CD4-positive, alpha-beta T cell (primary cell): ENCODE measurements at regions not wholly inside any gene's neighbourhood (a gene's known extent, or its start where the extent isn't known, plus 50 kb on each side); places are given as distances from the start of the nearest gene placed in this dataset.

ENCODE experiments used
- ATAC-seq: fragments of 200-7000 bp; cut with Tn5 transposase; one replicate; pipeline ENCODE4 v1.10.0; 2022; ENCODE audit warnings: mild to moderate bottlenecking; ENCODE audit not compliant: poor library complexity
- CTCF ChIA-PET: fragments of 350-600 bp; sonication (Branson Sonifier 250); formaldehyde crosslinking; loops from one replicate; lab custom pipeline; 2021; ENCODE audit warnings: antibody characterized with exemption, inconsistent platforms; lab: Charles Lee
- POLR2A ChIA-PET: fragments of 350-600 bp; sonication (Branson Sonifier 250); formaldehyde crosslinking; loops from one replicate; lab custom pipeline; 2021; ENCODE audit warnings: antibody characterized with exemption, inconsistent platforms; lab: Charles Lee
- DNase-seq, 14 experiments: peaks; one replicate each; pipeline ENCODE4 v3.0.0-alpha.2; 2013 to 2020; ENCODE audit warnings: mixed read lengths in 2 of 14
- H3K27ac ChIP-seq, 2 donors: one replicate each; pipeline versions ENCODE4 v1.5.1 to v1.7.0; 2013; ENCODE audit warnings: low read length in 2 of 2, low read depth in 1 of 2, mild to moderate bottlenecking in 1 of 2
- H3K27me3 ChIP-seq, 2 experiments: 1 replicate in 1 of 2; 2 replicates in 1 of 2; pipeline versions ENCODE4 v1.6.1 to v1.7.0; 2013; ENCODE audit warnings: low read length in 2 of 2, control low read depth in 1 of 2, mild to moderate bottlenecking in 1 of 2, moderate library complexity in 1 of 2; ENCODE audit not compliant: insufficient read depth in 2 of 2, control insufficient read depth in 1 of 2
- H3K36me3 ChIP-seq: one replicate; pipeline ENCODE4 v1.6.1; 2013; ENCODE audit warnings: low read length, control low read depth; ENCODE audit not compliant: insufficient read depth
- H3K4me1 ChIP-seq: one replicate; pipeline ENCODE4 v1.6.1; 2013; ENCODE audit warnings: low read length, control low read depth; ENCODE audit not compliant: insufficient read depth
- H3K4me3 ChIP-seq: one replicate; pipeline ENCODE4 v1.5.1; 2013; ENCODE audit warnings: mild to moderate bottlenecking, low read length, moderate library complexity
- H3K9me3 ChIP-seq, 2 experiments: 1 replicate in 1 of 2; 2 replicates in 1 of 2; pipeline versions ENCODE4 v1.6.1 to v1.7.0; 2013; ENCODE audit warnings: low read length in 2 of 2, mild to moderate bottlenecking in 2 of 2, control low read depth in 1 of 2, moderate library complexity in 1 of 2; ENCODE audit not compliant: control insufficient read depth in 1 of 2, insufficient read depth in 1 of 2
- H3K27ac Mint-ChIP-seq: one replicate; pipeline ENCODE4 v1.8.0; 2020; ENCODE audit warnings: mixed read lengths
- H3K27me3 Mint-ChIP-seq: one replicate; pipeline ENCODE4 v1.8.0; 2021; ENCODE audit warnings: mixed read lengths
- H3K36me3 Mint-ChIP-seq: one replicate; pipeline ENCODE4 v1.8.0; 2021; ENCODE audit warnings: low read depth, mixed read lengths
- H3K4me1 Mint-ChIP-seq: one replicate; pipeline ENCODE4 v1.8.0; 2021; ENCODE audit warnings: low read depth, mixed read lengths
- H3K4me3 Mint-ChIP-seq: one replicate; pipeline ENCODE4 v1.8.0; 2020; ENCODE audit warnings: mild to moderate bottlenecking, mixed read lengths
- H3K9me3 Mint-ChIP-seq: one replicate; pipeline ENCODE4 v1.8.0; 2020; ENCODE audit warnings: mixed read lengths
- CTCF ChIP-seq: fragments of 200-600 bp; IDR thresholded peaks from one replicate; pipeline ENCODE4 v1.8.0; 2022; ENCODE audit warnings: antibody characterized with exemption, mild to moderate bottlenecking
- intact Hi-C, 2 experiments: fragments of 100-400 bp; cut with DNase I in 1 of 2; cut with micrococcal nuclease in 1 of 2; formaldehyde crosslinking; loops; one replicate each; pipeline versions ENCODE4 v1.15.1 to v1.9.0; 2023 to 2025; cut with DNase I, micrococcal nuclease

GRCh38 chr12:90238663-90239271, 530.1 kb upstream of the ATP2B1 start:
- TF ChIP-seq CTCF: no peak
- no peaks in the 10 kb centered on the region for H3K9me3 ChIP-seq
- no peaks in the 10 kb centered on the region for H3K4me1 ChIP-seq
- intact Hi-C loops: no loop called here
- Mint-ChIP-seq H3K27me3 (peaks cover 12% of the 10 kb centered on the region), H3K4me3 (no peak overlapping the region), H3K4me1 (no peaks in the 10 kb centered on the region), H3K36me3 (no peaks in the 10 kb centered on the region), H3K9me3 (no peaks in the 10 kb centered on the region), H3K27ac (no peak overlapping the region)
- POLR2A ChIA-PET: no interaction called here
- CTCF ChIA-PET: no interaction called here
- DNase-seq (no peak), ATAC-seq (no peak)
- peaks cover 0 to 6% of the 10 kb centered on the region in 2 experiments for H3K27me3 ChIP-seq
- no peak overlapping the region for H3K4me3 ChIP-seq
- H3K36me3 ChIP-seq: no peaks in the 10 kb centered on the region
- H3K27ac ChIP-seq: no peak overlapping the region

GRCh38 chr12:90237841-90238240, 529.2 kb upstream of the ATP2B1 start:
- Mint-ChIP-seq H3K27me3 (peaks cover 12% of the 10 kb centered on the region), H3K9me3 (no peaks in the 10 kb centered on the region), H3K4me1 (no peaks in the 10 kb centered on the region), H3K27ac (no peak overlapping the region), H3K36me3 (no peaks in the 10 kb centered on the region), H3K4me3 (no peak overlapping the region)
- H3K27me3 ChIP-seq: peaks cover 0 to 6% of the 10 kb centered on the region in 2 experiments
- DNase-seq: no peak
- no peaks in the 10 kb centered on the region for H3K9me3 ChIP-seq
- no peak overlapping the region for H3K4me3 ChIP-seq
- no peaks in the 10 kb centered on the region for H3K4me1 ChIP-seq
- CTCF ChIA-PET: no interaction called here
- intact Hi-C loops: no loop called here
- H3K36me3 ChIP-seq: no peaks in the 10 kb centered on the region
- H3K27ac ChIP-seq: no peak overlapping the region
- no peak for TF ChIP-seq CTCF
- ATAC-seq: no peak
- POLR2A ChIA-PET: no interaction called here

GRCh38 chr12:90235642-90236041, 527.0 kb upstream of the ATP2B1 start:
- ChIA-PET POLR2A (no interaction called here), CTCF (no interaction called here)
- Mint-ChIP-seq H3K4me3 (no peak overlapping the region), H3K27me3 (peaks cover 12% of the 10 kb centered on the region), H3K27ac (no peak overlapping the region), H3K36me3 (no peaks in the 10 kb centered on the region), H3K4me1 (no peaks in the 10 kb centered on the region), H3K9me3 (no peaks in the 10 kb centered on the region)
- H3K4me3 ChIP-seq: no peak overlapping the region
- no peaks in the 10 kb centered on the region for H3K4me1 ChIP-seq
- H3K27ac ChIP-seq: no peak overlapping the region
- DNase-seq (no peak), ATAC-seq (no peak)
- intact Hi-C loops: no loop called here
- no peak for TF ChIP-seq CTCF
- H3K36me3 ChIP-seq: no peaks in the 10 kb centered on the region
- H3K9me3 ChIP-seq: no peaks in the 10 kb centered on the region
- peaks cover 0 to 6% of the 10 kb centered on the region in 2 experiments for H3K27me3 ChIP-seq
